Astrocyte (in vitro differentiated cells and primary cell): ENCODE measurements at regions not wholly inside any gene's neighbourhood (a gene's known extent, or its start where the extent isn't known, plus 50 kb on each side); places are given as distances from the start of the nearest gene placed in this dataset.

Experiments
- EZH2 ChIP-seq: IDR thresholded peaks from 2 replicates; pipeline ENCODE4 v1.6.1; 2012; ENCODE audit warnings: mild to moderate bottlenecking, low read length, inconsistent platforms; ENCODE audit not compliant: insufficient read depth
- TF ChIP-seq, protein P1 (sequence below): IDR thresholded peaks from 2 replicates; pipeline ENCODE4 v1.5.1; 2011; ENCODE audit warnings: low read depth, mild to moderate bottlenecking, inconsistent platforms, low read length, moderate library complexity; ENCODE audit not compliant: insufficient read depth

DNA sequence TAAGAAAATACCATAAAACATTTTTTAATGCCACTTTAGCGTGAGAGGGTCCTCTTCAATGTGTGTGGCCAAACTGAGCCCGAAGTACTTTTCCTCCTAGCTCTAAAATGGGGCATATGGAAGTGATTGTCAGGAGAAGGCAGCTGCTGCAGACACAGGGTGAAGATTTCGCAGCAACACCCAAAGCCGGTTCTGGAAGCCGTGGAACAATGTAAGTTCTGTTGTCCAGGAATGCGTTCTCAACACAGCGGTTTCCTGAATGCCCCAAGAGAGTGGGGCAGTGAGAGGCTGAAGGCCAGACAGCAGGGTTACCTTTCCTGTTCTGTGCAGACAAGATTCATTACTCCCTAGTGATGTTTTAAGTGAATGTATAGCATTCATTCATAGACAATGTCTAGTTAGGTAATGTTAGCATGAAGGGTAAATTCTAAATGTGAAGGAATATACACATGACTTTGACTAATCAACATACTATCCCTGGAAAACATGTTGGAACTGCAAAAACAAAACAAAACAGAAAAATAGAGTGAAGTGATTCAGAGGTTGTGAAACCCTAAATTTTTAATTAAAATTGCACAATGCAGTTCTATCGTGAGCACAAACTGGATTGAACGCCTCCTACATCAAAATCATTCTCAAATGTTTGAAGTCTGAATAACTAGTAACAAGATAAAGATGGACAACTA, 197.0 kb upstream of the SEMA6A start:
- TF ChIP-seq, protein P1, sequence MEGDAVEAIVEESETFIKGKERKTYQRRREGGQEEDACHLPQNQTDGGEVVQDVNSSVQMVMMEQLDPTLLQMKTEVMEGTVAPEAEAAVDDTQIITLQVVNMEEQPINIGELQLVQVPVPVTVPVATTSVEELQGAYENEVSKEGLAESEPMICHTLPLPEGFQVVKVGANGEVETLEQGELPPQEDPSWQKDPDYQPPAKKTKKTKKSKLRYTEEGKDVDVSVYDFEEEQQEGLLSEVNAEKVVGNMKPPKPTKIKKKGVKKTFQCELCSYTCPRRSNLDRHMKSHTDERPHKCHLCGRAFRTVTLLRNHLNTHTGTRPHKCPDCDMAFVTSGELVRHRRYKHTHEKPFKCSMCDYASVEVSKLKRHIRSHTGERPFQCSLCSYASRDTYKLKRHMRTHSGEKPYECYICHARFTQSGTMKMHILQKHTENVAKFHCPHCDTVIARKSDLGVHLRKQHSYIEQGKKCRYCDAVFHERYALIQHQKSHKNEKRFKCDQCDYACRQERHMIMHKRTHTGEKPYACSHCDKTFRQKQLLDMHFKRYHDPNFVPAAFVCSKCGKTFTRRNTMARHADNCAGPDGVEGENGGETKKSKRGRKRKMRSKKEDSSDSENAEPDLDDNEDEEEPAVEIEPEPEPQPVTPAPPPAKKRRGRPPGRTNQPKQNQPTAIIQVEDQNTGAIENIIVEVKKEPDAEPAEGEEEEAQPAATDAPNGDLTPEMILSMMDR = no peak
- no peak for TF ChIP-seq EZH2
